ENCODE measurements at regions not wholly inside any gene's neighbourhood (a gene's known extent, or its start where the extent isn't known, plus 50 kb on each side); places are given as distances from the start of the nearest gene placed in this dataset.
"Not testable (repeated sequence)": the region's sequence is repeated elsewhere in the genome, so short reads cannot be mapped to it uniquely, and the experiment has no call there.

DNA sequence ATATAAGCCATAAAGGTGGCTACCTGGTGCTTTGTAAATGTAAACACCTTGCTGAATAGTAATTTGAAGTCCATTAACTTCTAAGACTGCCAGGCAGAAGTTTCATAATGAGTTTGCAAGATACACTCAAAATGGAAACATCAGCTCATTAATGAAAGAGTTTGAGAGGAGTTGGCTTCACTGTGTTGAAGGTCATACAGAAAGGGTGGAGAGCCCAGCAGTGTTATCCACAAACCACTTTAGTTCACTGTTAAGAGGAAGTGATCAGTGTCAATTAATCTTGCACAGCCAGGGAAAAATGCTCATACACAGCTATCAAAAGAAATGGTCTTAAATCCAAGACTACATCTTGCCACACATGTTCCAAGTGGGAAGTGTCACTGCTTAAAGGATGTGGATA is 689.4 kb downstream of the JRKL start:
- intact Hi-C loops (cut with DNase I), result no loop called here
- TF ChIP-seq, protein P1, sequence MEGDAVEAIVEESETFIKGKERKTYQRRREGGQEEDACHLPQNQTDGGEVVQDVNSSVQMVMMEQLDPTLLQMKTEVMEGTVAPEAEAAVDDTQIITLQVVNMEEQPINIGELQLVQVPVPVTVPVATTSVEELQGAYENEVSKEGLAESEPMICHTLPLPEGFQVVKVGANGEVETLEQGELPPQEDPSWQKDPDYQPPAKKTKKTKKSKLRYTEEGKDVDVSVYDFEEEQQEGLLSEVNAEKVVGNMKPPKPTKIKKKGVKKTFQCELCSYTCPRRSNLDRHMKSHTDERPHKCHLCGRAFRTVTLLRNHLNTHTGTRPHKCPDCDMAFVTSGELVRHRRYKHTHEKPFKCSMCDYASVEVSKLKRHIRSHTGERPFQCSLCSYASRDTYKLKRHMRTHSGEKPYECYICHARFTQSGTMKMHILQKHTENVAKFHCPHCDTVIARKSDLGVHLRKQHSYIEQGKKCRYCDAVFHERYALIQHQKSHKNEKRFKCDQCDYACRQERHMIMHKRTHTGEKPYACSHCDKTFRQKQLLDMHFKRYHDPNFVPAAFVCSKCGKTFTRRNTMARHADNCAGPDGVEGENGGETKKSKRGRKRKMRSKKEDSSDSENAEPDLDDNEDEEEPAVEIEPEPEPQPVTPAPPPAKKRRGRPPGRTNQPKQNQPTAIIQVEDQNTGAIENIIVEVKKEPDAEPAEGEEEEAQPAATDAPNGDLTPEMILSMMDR (IDR thresholded peaks at IDR 0.05), result no peak
- no peak for TF ChIP-seq POLR2A (IDR thresholded peaks at IDR 0.05)

DNA sequence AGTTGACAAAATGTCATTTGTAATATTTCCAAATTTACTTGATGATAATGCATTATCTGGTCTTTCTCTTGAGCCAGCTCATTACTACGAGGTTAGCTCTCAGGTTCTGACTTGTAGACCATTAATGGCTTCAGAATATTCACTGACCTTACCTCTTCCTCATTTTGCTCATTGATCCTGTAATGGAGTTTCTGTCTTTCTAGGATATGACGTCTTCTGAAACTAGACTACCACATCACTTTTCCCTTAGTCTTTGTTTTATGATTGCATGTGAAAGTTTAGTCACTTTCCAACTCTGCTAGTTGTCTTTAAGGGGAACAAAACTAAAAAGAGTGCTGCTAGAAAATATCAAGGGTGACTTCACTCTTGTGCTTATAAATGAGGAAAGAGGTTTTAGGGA is 697.6 kb downstream of the JRKL start:
- H3K27me3 ChIP-seq, result no peaks in the 10 kb centered on the region
- WGBS, 2 donors, result 47 to 87% methylated on average over 2 of the region's 2 CpGs
- no peak for TF ChIP-seq POLR2A (IDR thresholded peaks at IDR 0.05)
- TF ChIP-seq, protein P1 (IDR thresholded peaks at IDR 0.05), result no peak
- no peak overlapping the region for H3K4me3 ChIP-seq (replicated peaks in 1 of 3)
- no peaks in the 10 kb centered on the region for H3K36me3 ChIP-seq
- DNase-seq, result no peak
- intact Hi-C loops (cut with DNase I), result no loop called here
- no peaks in the 10 kb centered on the region for H3K4me1 ChIP-seq
- no peak overlapping the region for H3K27ac ChIP-seq
- no peaks in the 10 kb centered on the region for H3K9me3 ChIP-seq

More for the DNA sequence above, 689.4 kb downstream of the JRKL start:
- no peaks in the 10 kb centered on the region for H3K9me3 ChIP-seq
- H3K36me3 ChIP-seq, result no peaks in the 10 kb centered on the region
- no peak overlapping the region for H3K4me3 ChIP-seq (replicated peaks in 1 of 3)
- no peak for DNase-seq
- H3K27me3 ChIP-seq, result no peaks in the 10 kb centered on the region
- no peak overlapping the region for H3K27ac ChIP-seq
- H3K4me1 ChIP-seq, result no peaks in the 10 kb centered on the region

DNA sequence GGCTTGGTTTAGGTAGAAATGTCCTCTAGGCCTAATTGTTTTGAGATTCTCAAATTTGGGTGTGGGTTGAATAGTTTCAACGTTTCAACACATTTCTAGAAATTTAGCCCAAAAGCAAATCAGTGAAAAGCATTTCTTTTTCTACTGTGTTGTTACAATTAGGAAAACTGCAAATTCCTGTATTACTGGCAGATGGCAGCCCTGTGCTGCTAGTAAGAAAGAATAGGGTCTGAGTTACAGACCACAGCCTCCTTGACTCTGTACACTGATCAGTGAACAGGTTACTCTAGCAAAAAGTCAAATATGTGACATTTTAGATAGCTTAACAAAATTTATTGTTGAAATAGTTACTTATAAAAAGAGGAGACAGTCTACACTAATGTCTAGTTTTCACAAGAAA is 703.0 kb downstream of the JRKL start:
- H3K27me3 ChIP-seq, result no peaks in the 10 kb centered on the region
- 42 to 66% methylated on average over 1 of the region's 1 CpG for WGBS, 2 donors
- no peaks in the 10 kb centered on the region for H3K9me3 ChIP-seq
- H3K27ac ChIP-seq, result no peak overlapping the region
- H3K36me3 ChIP-seq, result no peaks in the 10 kb centered on the region
- TF ChIP-seq, protein P1 (IDR thresholded peaks at IDR 0.05), result no peak
- no peak for TF ChIP-seq POLR2A (IDR thresholded peaks at IDR 0.05)
- intact Hi-C loops (cut with DNase I), result no loop called here
- no peak overlapping the region for H3K4me3 ChIP-seq (replicated peaks in 1 of 3)
- H3K4me1 ChIP-seq, result no peaks in the 10 kb centered on the region
- no peak for DNase-seq

DNA sequence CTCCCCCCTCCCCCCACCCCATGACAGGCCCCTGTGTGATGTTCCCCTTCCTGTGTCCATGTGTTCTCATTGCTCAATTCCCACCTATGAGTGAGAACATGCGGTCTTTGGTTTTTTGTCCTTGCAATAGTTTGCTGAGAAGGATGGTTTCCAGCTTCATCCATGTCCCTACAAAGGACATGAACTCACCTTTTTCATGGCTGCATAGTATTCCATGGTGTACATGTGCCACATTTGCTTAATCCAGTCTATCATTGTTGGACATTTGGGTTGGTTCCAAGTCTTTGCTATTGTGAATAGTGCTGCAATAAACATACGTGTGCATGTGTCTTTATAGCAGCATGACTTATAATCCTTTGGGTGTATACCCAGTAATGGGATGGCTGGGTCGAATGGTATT is 712.4 kb downstream of the JRKL start:
- H3K27ac ChIP-seq; H3K4me3 ChIP-seq (replicated peaks in 1 of 3); H3K4me1 ChIP-seq; H3K9me3 ChIP-seq; DNase-seq; intact Hi-C loops (cut with DNase I); H3K36me3 ChIP-seq; H3K27me3 ChIP-seq: not testable (repeated sequence)
- 97% methylated on average over 3 of the region's 3 CpGs for WGBS, 2 donors

DNA sequence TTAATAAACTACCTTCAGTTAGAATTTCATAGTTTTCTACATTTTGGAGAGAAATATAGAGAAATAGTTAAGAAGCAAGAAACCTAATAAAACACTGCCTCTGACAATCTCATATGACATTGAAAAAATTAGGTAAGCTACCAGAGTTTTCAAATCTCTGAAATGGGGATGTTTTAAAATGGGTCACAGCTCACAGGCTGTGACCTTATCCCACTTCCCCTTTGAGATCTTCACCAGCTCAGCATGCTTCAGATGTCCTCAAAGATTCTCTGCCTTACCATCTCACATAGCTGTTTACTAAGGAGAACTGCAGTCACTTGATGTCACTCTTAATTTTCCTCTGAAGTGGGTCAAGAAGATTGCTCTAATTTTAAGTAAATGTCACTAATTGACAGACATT is 717.8 kb downstream of the JRKL start:
- H3K4me3 ChIP-seq (replicated peaks in 1 of 3), result no peak overlapping the region
- intact Hi-C loops (cut with DNase I), result no loop called here
- TF ChIP-seq, protein P1 (IDR thresholded peaks at IDR 0.05), result no peak
- no peak for TF ChIP-seq POLR2A (IDR thresholded peaks at IDR 0.05)
- no peaks in the 10 kb centered on the region for H3K36me3 ChIP-seq
- H3K4me1 ChIP-seq, result no peaks in the 10 kb centered on the region
- H3K27ac ChIP-seq, result no peak overlapping the region
- H3K9me3 ChIP-seq, result no peaks in the 10 kb centered on the region
- no peak for DNase-seq
- H3K27me3 ChIP-seq, result no peaks in the 10 kb centered on the region

DNA sequence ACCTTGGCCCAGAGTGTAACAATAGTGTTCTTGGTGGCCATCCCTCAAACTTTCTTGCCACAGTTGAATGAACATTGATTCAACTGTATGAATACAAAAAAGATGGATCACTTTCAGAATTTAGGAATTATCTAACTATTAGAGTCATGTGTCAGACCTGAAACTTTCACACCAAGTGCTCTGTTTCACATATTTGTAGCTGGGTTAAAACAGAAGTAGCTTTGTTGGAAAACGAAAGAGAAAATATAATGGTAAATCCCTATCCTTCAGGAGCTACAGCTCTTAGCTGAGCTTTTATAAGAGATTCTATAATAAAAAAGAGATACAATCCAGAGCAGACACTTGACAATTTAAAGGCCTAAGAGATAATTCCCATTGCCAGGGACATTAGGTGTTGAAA is 719.3 kb downstream of the JRKL start:
- Histone ChIP-seq H3K9me3 (no peaks in the 10 kb centered on the region), H3K4me3 (replicated peaks in 1 of 3) (no peak overlapping the region), H3K27me3 (no peaks in the 10 kb centered on the region), H3K36me3 (no peaks in the 10 kb centered on the region), H3K27ac (no peak overlapping the region), H3K4me1 (no peaks in the 10 kb centered on the region)
- DNase-seq, result no peak
- intact Hi-C loops (cut with DNase I), result no loop called here
- TF ChIP-seq POLR2A (IDR thresholded peaks at IDR 0.05), result no peak
- TF ChIP-seq, protein P1 (IDR thresholded peaks at IDR 0.05), result no peak
- WGBS, 2 donors, result 90 to 96% methylated on average over 1 of the region's 1 CpG
